ENCODE measurements at regions not wholly inside any gene's neighbourhood (a gene's known extent, or its start where the extent isn't known, plus 50 kb on each side); places are given as distances from the start of the nearest gene placed in this dataset.

GRCh38 chr12:22759769-22760674 is 135.1 kb downstream of the ETNK1 start:
- TF ChIP-seq CTCF (conservative IDR thresholded peaks at IDR 0.05; ENCODE audit: low read depth in 2 of 2): no peak
- TF ChIP-seq EZH2 (IDR thresholded peaks at IDR 0.05; ENCODE audit: low read depth, unreplicated experiment): no peak
- TF ChIP-seq JUNB (IDR thresholded peaks at IDR 0.05; ENCODE audit: unreplicated experiment): no peak
- TF ChIP-seq ZNF331 (CRISPR knock-in tag; IDR thresholded peaks at IDR 0.05; ENCODE audit: low read depth): no peak
- no peak for TF ChIP-seq CREB1 (CRISPR knock-in tag; IDR thresholded peaks at IDR 0.05; ENCODE audit: low read depth)
- no peak for TF ChIP-seq REST (IDR thresholded peaks at IDR 0.05; ENCODE audit: unreplicated experiment)
- TF ChIP-seq POLR2AphosphoS5 (IDR thresholded peaks at IDR 0.05; ENCODE audit: low read depth): no peak
- no peak for TF ChIP-seq ZNF462 (CRISPR knock-in tag; IDR thresholded peaks at IDR 0.05)
- no peak for TF ChIP-seq EZH2phosphoT487 (IDR thresholded peaks at IDR 0.05; ENCODE audit: unreplicated experiment)
- no peak for TF ChIP-seq ETS1 (IDR thresholded peaks at IDR 0.05)
- no peak for TF ChIP-seq ZNF114 (CRISPR knock-in tag; IDR thresholded peaks at IDR 0.05)
- TF ChIP-seq NANOG (IDR thresholded peaks at IDR 0.05; ENCODE audit: borderline replicate concordance): no peak

All from GM23338 (cell line).